H1 (cell line): ENCODE measurements at regions not wholly inside any gene's neighbourhood (a gene's known extent, or its start where the extent isn't known, plus 50 kb on each side); places are given as distances from the start of the nearest gene placed in this dataset.

Source experiments
- KDM1A ChIP-seq: fragments of 200-600, 300-600 bp; sonication (generic); IDR thresholded peaks from 2 replicates; pipeline ENCODE4 v1.7.1; 2016; ENCODE audit warnings: mild to moderate bottlenecking, low read length, borderline replicate concordance
- TF ChIP-seq, protein P1 (sequence below), 3 experiments: IDR thresholded peaks; 1 replicate in 2 of 3; 2 replicates in 1 of 3; pipeline versions ENCODE4 v1.5.1 to v1.6.1; 2011; ENCODE audit warnings: low read length in 3 of 3, mild to moderate bottlenecking in 3 of 3, inconsistent platforms in 2 of 3, low read depth in 1 of 3, moderate library complexity in 1 of 3; ENCODE audit not compliant: insufficient read depth in 1 of 3; ENCODE audit errors: control extremely low read depth in 1 of 3

- TF ChIP-seq KDM1A = no peak
- TF ChIP-seq, protein P1, sequence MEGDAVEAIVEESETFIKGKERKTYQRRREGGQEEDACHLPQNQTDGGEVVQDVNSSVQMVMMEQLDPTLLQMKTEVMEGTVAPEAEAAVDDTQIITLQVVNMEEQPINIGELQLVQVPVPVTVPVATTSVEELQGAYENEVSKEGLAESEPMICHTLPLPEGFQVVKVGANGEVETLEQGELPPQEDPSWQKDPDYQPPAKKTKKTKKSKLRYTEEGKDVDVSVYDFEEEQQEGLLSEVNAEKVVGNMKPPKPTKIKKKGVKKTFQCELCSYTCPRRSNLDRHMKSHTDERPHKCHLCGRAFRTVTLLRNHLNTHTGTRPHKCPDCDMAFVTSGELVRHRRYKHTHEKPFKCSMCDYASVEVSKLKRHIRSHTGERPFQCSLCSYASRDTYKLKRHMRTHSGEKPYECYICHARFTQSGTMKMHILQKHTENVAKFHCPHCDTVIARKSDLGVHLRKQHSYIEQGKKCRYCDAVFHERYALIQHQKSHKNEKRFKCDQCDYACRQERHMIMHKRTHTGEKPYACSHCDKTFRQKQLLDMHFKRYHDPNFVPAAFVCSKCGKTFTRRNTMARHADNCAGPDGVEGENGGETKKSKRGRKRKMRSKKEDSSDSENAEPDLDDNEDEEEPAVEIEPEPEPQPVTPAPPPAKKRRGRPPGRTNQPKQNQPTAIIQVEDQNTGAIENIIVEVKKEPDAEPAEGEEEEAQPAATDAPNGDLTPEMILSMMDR (IDR thresholded peaks at IDR 0.05; ENCODE audit: control extremely low read depth in 1 of 3, insufficient read depth in 1 of 3, low read depth in 1 of 3, low read length in 3 of 3) = no peak
Measured at GRCh38 chr10:53699231-53699630, 926.6 kb upstream of the MBL2 start.
